HG03575 (cell line): ENCODE measurements at regions not wholly inside any gene's neighbourhood (a gene's known extent, or its start where the extent isn't known, plus 50 kb on each side); places are given as distances from the start of the nearest gene placed in this dataset.
"Not testable (repeated sequence)": the region's sequence is repeated elsewhere in the genome, so short reads cannot be mapped to it uniquely, and the experiment has no call there.

Experiments
- ATAC-seq: cut with Tn5 transposase; IDR thresholded peaks from one replicate; pipeline ENCODE4 v1.9.1; 2021; ENCODE audit not compliant: unreplicated experiment, insufficient number of reproducible peaks, low FRiP score; ENCODE audit errors: extremely low read depth

GRCh38 chr6:86357877-86358276, 579.5 kb upstream of the HTR1E start:
- no peak for ATAC-seq

- no peak for ATAC-seq
These were observed 582.1 kb upstream of the HTR1E start for GRCh38 chr6:86355271-86355670.

GRCh38 chr6:86331919-86332318, 605.4 kb upstream of the HTR1E start:
- ATAC-seq: no peak

GRCh38 chr6:86331265-86331840, 606.0 kb upstream of the HTR1E start:
- ATAC-seq: no peak

- no peak for ATAC-seq
These were observed 631.1 kb upstream of the HTR1E start for GRCh38 chr6:86306210-86306609.

- ATAC-seq: no peak
These were observed 643.2 kb upstream of the SYNCRIP start for GRCh38 chr6:86285876-86286275.

- ATAC-seq: not testable (repeated sequence)
These were observed 642.3 kb upstream of the SYNCRIP start for GRCh38 chr6:86284809-86285480.

- ATAC-seq: not testable (repeated sequence)
These were observed 640.9 kb upstream of the SYNCRIP start for GRCh38 chr6:86283596-86283995.

- ATAC-seq: no peak
These were observed 633.4 kb upstream of the SYNCRIP start for GRCh38 chr6:86276056-86276455.

GRCh38 chr6:86273936-86274335, 631.2 kb upstream of the SYNCRIP start:
- ATAC-seq: no peak

GRCh38 chr6:86256615-86257187, 614.0 kb upstream of the SYNCRIP start:
- ATAC-seq: no peak

GRCh38 chr6:86255973-86256372, 613.3 kb upstream of the SYNCRIP start:
- ATAC-seq: no peak

GRCh38 chr6:86251106-86251505, 608.4 kb upstream of the SYNCRIP start:
- ATAC-seq: no peak

- ATAC-seq: no peak
These were observed 575.2 kb upstream of the SYNCRIP start for GRCh38 chr6:86217906-86218305.

- ATAC-seq: no peak
These were observed 572.6 kb upstream of the SYNCRIP start for GRCh38 chr6:86215323-86215722.

- ATAC-seq: no peak
These were observed 563.3 kb upstream of the SYNCRIP start for GRCh38 chr6:86205980-86206379.

- ATAC-seq: no peak
These were observed 560.4 kb upstream of the SYNCRIP start for GRCh38 chr6:86203044-86203443.

GRCh38 chr6:86193821-86194220, 551.1 kb upstream of the SYNCRIP start:
- no peak for ATAC-seq

GRCh38 chr6:86192123-86192522, 549.4 kb upstream of the SYNCRIP start:
- peak; percentile 63 for ATAC-seq

GRCh38 chr6:86175149-86175548, 532.5 kb upstream of the SYNCRIP start:
- ATAC-seq: not testable (repeated sequence)

GRCh38 chr6:86154852-86155251, 512.2 kb upstream of the SYNCRIP start:
- no peak for ATAC-seq
